HepG2 (cell line): ENCODE measurements at regions not wholly inside any gene's neighbourhood (a gene's known extent, or its start where the extent isn't known, plus 50 kb on each side); places are given as distances from the start of the nearest gene placed in this dataset.

Source experiments
- ATAC-seq: fragments of 200-7000 bp; cut with Tn5 transposase; 3 replicates; pipeline ENCODE4 v1.9.1; 2020; ENCODE audit warnings: mild to moderate bottlenecking, moderate library complexity
- BruUV-seq: library from RNA; stranded (reverse); fragments of 400-500 nt; replicated peaks from 2 replicates; lab custom pipeline; 2021; lab: Mats Ljungman, UMichigan
- CTCF ChIA-PET: fragments of 300-600 bp; formaldehyde crosslinking; extraction: SDS; loops from one replicate; lab custom pipeline; 2021; ENCODE audit warnings: low total read pairs, inconsistent platforms, low intra/inter-chr PET ratio; lab: Yijun Ruan, JAX
- POLR2A ChIA-PET: fragments of 350-600 bp; sonication (Branson Sonifier 250); formaldehyde crosslinking; loops from one replicate; lab custom pipeline; 2020; ENCODE audit warnings: antibody characterized with exemption, inconsistent platforms; lab: Yijun Ruan, JAX
- DNase-seq: peaks from one replicate; pipeline ENCODE4 v3.0.0-alpha.2; 2015; ENCODE audit warnings: low spot score
- FAIRE-seq: peaks from 3 replicates; lab custom pipeline; 2011; peaks lifted over from hg19 to GRCh38; lab: Jason Lieb, UNC
- H2AFZ ChIP-seq: one replicate; pipeline ENCODE4 v1.6.1; 2011; ENCODE audit warnings: low read length, inconsistent platforms
- H3K27ac ChIP-seq: fragments of 300-600 bp; 3 replicates; pipeline ENCODE4 v1.8.0; 2011; ENCODE audit warnings: mixed run types, mild to moderate bottlenecking, mixed read lengths, low read length, inconsistent platforms; ENCODE audit not compliant: insufficient read depth; ENCODE audit errors: extremely low read length
- H3K27me3 ChIP-seq, 2 experiments: fragments of 200-600 bp in 1 of 2; 2 replicates in 1 of 2; 3 replicates in 1 of 2; pipeline versions ENCODE4 v1.6.0 to v1.8.0; 2011; ENCODE audit warnings: low read length in 2 of 2, mild to moderate bottlenecking in 2 of 2, moderate library complexity in 2 of 2, inconsistent platforms in 1 of 2; ENCODE audit not compliant: insufficient read depth in 2 of 2, control insufficient read depth in 1 of 2
- H3K36me3 ChIP-seq, 2 experiments: fragments of 200-600 bp in 1 of 2; replicated peaks in 1 of 2; 2 replicates in 1 of 2; 3 replicates in 1 of 2; pipeline versions ENCODE4 v1.5.1 to v1.8.0; 2011; ENCODE audit warnings: low read length in 2 of 2, inconsistent platforms in 1 of 2; ENCODE audit not compliant: insufficient read depth in 2 of 2, control insufficient read depth in 1 of 2
- H3K4me1 ChIP-seq: 2 replicates; pipeline ENCODE4 v1.5.1; 2012; ENCODE audit warnings: low read length, inconsistent platforms; ENCODE audit not compliant: insufficient read depth
- H3K4me2 ChIP-seq: 2 replicates; pipeline ENCODE4 v1.6.0; 2011; ENCODE audit warnings: low read depth, low read length, inconsistent platforms
- H3K4me3 ChIP-seq, 3 experiments: fragments of 200-600 bp in 1 of 3; sonication (generic), shearing (Covaris generic) in 1 of 3; replicated peaks in 1 of 3; 2 replicates each; pipeline ENCODE4 v1.5.1; 2011 to 2016; ENCODE audit warnings: low read length in 3 of 3, inconsistent platforms in 2 of 3, low read depth in 2 of 3, mild to moderate bottlenecking in 2 of 3, control low read depth in 1 of 3, mixed read lengths in 1 of 3; ENCODE audit not compliant: insufficient read depth in 1 of 3
- H3K79me2 ChIP-seq: one replicate; pipeline ENCODE4 v1.6.1; 2011; ENCODE audit warnings: low read length, inconsistent platforms; ENCODE audit not compliant: insufficient read depth
- H3K9ac ChIP-seq: 2 replicates; pipeline ENCODE4 v1.6.0; 2011; ENCODE audit warnings: mild to moderate bottlenecking, low read depth, low read length, inconsistent platforms; ENCODE audit not compliant: insufficient read depth
- H3K9me3 ChIP-seq: 2 replicates; pipeline ENCODE4 v1.5.1; 2012; ENCODE audit warnings: mild to moderate bottlenecking, low read length
- H4K20me1 ChIP-seq: 2 replicates; pipeline ENCODE4 v1.6.0; 2011; ENCODE audit warnings: inconsistent platforms, mild to moderate bottlenecking, low read length, moderate library complexity; ENCODE audit not compliant: insufficient read depth
- BHLHE40 ChIP-seq: IDR thresholded peaks from 2 replicates; pipeline ENCODE4 v1.6.1; 2011; ENCODE audit warnings: low read length, improper control_type of control experiment
- CREM ChIP-seq, 2 experiments: sonication (generic) in 1 of 2; formaldehyde crosslinking in 1 of 2; IDR thresholded peaks; 2 replicates each; pipeline versions ENCODE4 v1.4.0 to v1.6.1; 2016 to 2020; ENCODE audit warnings: antibody characterized with exemption in 1 of 2, mild to moderate bottlenecking in 1 of 2, missing genetic modification reagents in 1 of 2
- ZNF207 ChIP-seq: fragments of 450-650 bp; IDR thresholded peaks from 2 replicates; pipeline ENCODE4 v1.6.1; 2016; ENCODE audit warnings: antibody characterized with exemption, borderline replicate concordance
- ZNF501 ChIP-seq: sonication (generic); formaldehyde crosslinking; IDR thresholded peaks from 2 replicates; pipeline ENCODE4 v1.5.1; 2020; ENCODE audit warnings: mild to moderate bottlenecking, moderate library complexity, missing genetic modification reagents
- ZNF768 ChIP-seq: sonication (generic); formaldehyde crosslinking; IDR thresholded peaks from 2 replicates; pipeline ENCODE4 v1.4.0; 2020; ENCODE audit warnings: missing genetic modification reagents
- WGBS: methylation state at CpG from one replicate; pipeline ENCODE4 v1.1.6; 2017; ENCODE audit warnings: low lambda C conversion rate; 5-methylcytosine and 5-hydroxymethylcytosine counted together
- in situ Hi-C: cut with HindIII; loops from 2 replicates; pipeline ENCODE4 v1.10.0; 2017; ENCODE audit warnings: low pct_unique_long_range_greater_than_20kb; ENCODE audit not compliant: extremely low pct_ligation_motif_present
- intact Hi-C: fragments of 100-400 bp; cut with micrococcal nuclease; formaldehyde crosslinking; loops from one replicate; pipeline ENCODE4 v1.10.0; 2022; ENCODE audit not compliant: unreplicated experiment
- TF ChIP-seq, protein P1 (sequence below): IDR thresholded peaks from 2 replicates; pipeline ENCODE4 v1.6.1; 2016; ENCODE audit warnings: missing biosample characterization, missing genetic modification reagents, low read depth
- TF ChIP-seq, protein P2 (sequence below): sonication (generic); formaldehyde crosslinking; IDR thresholded peaks from 2 replicates; pipeline ENCODE4 v1.5.0; 2020; ENCODE audit warnings: missing genetic modification reagents
- TF ChIP-seq, protein P3 (sequence below): sonication (generic); formaldehyde crosslinking; IDR thresholded peaks from 2 replicates; pipeline ENCODE4 v1.5.0; 2020; ENCODE audit warnings: missing genetic modification reagents
- TF ChIP-seq, protein P4 (sequence below): sonication (generic); formaldehyde crosslinking; IDR thresholded peaks from 2 replicates; pipeline ENCODE4 v1.5.0; 2020; ENCODE audit warnings: missing genetic modification reagents
- TF ChIP-seq, protein P5 (sequence below): sonication (generic); formaldehyde crosslinking; IDR thresholded peaks from 2 replicates; pipeline ENCODE4 v1.4.0; 2020; ENCODE audit warnings: missing genetic modification reagents, low read depth, mild to moderate bottlenecking, borderline replicate concordance

DNA sequence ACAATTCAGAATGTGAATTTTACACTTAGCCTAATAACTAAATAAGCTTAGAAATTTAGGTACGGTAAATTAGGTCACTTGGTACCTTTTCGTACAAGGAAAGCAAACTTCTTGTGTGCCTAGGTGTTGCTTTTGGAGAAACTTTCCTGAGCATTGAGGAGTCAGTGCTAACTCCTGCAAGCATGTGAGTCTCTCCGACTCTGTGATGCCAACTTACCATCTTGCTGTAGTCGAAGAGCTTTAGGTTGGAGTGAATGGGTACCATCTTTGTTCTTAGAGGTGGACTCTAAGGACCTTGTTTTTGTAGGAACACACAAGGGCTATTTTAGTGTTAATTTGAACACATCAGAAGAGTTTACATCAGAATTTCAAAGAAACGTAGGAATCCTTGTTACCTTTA is 688.9 kb downstream of the USP25 start:
- DNase-seq = no peak
- H3K4me1 ChIP-seq = peaks cover 16% of the 10 kb centered on the region
- CTCF ChIA-PET = no interaction called here
- FAIRE-seq = no peak
- no peak overlapping the region for H3K27ac ChIP-seq
- H2AFZ ChIP-seq = no peak overlapping the region
- in situ Hi-C loops = no loop called here
- no peaks in the 10 kb centered on the region for H3K27me3 ChIP-seq
- no peaks in the 10 kb centered on the region for H4K20me1 ChIP-seq
- H3K4me2 ChIP-seq = no peak overlapping the region
- ATAC-seq = no peak
- H3K9me3 ChIP-seq = no peaks in the 10 kb centered on the region
- TF ChIP-seq, protein P1, sequence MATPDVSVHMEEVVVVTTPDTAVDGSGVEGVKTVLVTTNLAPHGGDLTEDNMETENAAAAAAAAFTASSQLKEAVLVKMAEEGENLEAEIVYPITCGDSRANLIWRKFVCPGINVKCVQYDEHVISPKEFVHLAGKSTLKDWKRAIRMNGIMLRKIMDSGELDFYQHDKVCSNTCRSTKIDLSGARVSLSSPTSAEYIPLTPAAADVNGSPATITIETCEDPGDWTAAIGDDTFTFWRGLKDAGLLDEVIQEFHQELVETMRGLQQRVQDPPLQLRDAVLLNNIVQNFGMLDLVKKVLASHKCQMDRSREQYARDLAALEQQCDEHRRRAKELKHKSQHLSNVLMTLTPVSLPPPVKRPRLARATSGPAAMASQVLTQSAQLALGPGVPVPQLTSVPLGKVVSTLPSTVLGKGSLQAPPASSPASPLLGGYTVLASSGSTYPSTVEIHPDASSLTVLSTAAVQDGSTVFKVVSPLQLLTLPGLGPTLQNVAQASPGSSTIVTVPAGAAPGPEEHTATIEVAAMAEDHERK (CRISPR knock-in tag) = no peak
- no peak for TF ChIP-seq BHLHE40
- TF ChIP-seq, protein P2, sequence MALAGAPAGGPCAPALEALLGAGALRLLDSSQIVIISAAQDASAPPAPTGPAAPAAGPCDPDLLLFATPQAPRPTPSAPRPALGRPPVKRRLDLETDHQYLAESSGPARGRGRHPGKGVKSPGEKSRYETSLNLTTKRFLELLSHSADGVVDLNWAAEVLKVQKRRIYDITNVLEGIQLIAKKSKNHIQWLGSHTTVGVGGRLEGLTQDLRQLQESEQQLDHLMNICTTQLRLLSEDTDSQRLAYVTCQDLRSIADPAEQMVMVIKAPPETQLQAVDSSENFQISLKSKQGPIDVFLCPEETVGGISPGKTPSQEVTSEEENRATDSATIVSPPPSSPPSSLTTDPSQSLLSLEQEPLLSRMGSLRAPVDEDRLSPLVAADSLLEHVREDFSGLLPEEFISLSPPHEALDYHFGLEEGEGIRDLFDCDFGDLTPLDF (CRISPR knock-in tag) = no peak
- TF ChIP-seq CREM (IDR thresholded peaks at IDR 0.05) = no peak
- TF ChIP-seq CREM (CRISPR knock-in tag; IDR thresholded peaks at IDR 0.05) = no peak
- TF ChIP-seq ZNF768 (CRISPR knock-in tag) = no peak
- TF ChIP-seq, protein P3, sequence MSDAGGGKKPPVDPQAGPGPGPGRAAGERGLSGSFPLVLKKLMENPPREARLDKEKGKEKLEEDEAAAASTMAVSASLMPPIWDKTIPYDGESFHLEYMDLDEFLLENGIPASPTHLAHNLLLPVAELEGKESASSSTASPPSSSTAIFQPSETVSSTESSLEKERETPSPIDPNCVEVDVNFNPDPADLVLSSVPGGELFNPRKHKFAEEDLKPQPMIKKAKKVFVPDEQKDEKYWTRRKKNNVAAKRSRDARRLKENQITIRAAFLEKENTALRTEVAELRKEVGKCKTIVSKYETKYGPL (CRISPR knock-in tag) = no peak
- TF ChIP-seq, protein P4, sequence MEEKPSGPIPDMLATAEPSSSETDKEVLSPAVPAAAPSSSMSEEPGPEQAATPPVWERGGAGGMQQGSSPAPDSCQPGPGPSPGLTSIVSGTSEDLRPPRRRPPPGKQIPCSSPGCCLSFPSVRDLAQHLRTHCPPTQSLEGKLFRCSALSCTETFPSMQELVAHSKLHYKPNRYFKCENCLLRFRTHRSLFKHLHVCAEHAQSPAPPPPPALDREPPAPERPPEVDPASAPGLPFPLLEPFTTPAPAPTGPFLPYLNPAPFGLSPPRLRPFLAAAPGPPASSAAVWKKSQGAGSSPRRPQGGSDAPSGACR (CRISPR knock-in tag) = no peak
- no peak for TF ChIP-seq ZNF501 (CRISPR knock-in tag)
- TF ChIP-seq ZNF207 = no peak
- TF ChIP-seq, protein P5, sequence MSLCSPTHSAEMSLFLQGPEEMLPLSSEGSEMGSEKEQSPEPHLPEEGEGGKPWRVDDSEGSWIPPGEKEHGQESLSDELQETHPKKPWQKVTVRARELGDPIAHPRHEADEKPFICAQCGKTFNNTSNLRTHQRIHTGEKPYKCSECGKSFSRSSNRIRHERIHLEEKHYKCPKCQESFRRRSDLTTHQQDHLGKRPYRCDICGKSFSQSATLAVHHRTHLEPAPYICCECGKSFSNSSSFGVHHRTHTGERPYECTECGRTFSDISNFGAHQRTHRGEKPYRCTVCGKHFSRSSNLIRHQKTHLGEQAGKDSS (CRISPR knock-in tag) = no peak
- TF ChIP-seq, all 625 proteins: peak for 0
- no peak overlapping the region for H3K9ac ChIP-seq
- no peak overlapping the region for H3K4me3 ChIP-seq
- 89% methylated on average over 5 of the region's 5 CpGs for WGBS
- POLR2A ChIA-PET = no interaction called here
- intact Hi-C loops = loop anchor here (10.0 kb wide), 1 partner anchor 1594 kb away; no protein-coding TSS in a partner anchor
- no peaks in the 10 kb centered on the region for H3K36me3 ChIP-seq
- H3K79me2 ChIP-seq = no peaks in the 10 kb centered on the region
- no TSS peak for BruUV-seq
